ENCODE measurements at regions not wholly inside any gene's neighbourhood (a gene's known extent, or its start where the extent isn't known, plus 50 kb on each side); places are given as distances from the start of the nearest gene placed in this dataset.

DNA sequence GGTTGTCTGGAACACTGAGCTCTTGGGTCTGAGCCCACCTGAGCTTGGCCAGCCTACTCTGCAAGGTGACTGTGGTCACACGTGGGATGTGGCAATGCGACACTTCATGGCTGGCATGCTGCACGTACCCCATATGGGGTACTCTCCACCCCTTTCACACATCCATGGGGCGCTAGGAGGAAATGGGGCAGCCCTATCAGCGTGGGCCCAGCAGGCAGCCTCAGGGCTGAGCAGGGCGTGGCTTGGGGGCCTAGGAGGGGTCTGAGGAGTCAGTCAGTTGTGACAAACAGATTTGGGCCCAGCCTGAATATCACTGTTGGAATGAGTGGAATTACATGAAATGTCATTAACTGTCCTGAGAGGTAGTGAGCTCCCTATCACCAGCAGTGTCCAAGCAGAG lies 82.3 kb upstream of the LINGO1 start:
- no peak for DNase-seq (ENCODE audit: low spot score)
- no peak overlapping the region for H3K27ac ChIP-seq (ENCODE audit: extremely low read length, insufficient read depth, low read length)

More for the DNA sequence above, 82.3 kb upstream of the LINGO1 start:
- Histone ChIP-seq H3K4me1 (ENCODE audit: insufficient read depth, low read length) (no peaks in the 10 kb centered on the region), H3K9me3 (ENCODE audit: low read length) (no peaks in the 10 kb centered on the region), H3K4me3 (replicated peaks in 1 of 3; ENCODE audit: insufficient read depth in 1 of 3, low read depth in 2 of 3, low read length in 3 of 3) (no peak overlapping the region), H3K27me3 (ENCODE audit: control insufficient read depth in 1 of 2, insufficient read depth in 2 of 2, low read length in 2 of 2) (peaks cover 3 to 20% of the 10 kb centered on the region in 2 experiments; a peak in 3 of 5 replicates), H3K9ac (ENCODE audit: insufficient read depth, low read depth, low read length) (no peak overlapping the region), H4K20me1 (ENCODE audit: insufficient read depth, low read length) (peaks cover 4% of the 10 kb centered on the region; the same call in 1 of the 2 replicates), H3K36me3 (replicated peaks in 1 of 2; ENCODE audit: control insufficient read depth in 1 of 2, insufficient read depth in 2 of 2, low read length in 2 of 2) (no peaks in the 10 kb centered on the region), H3K79me2 (ENCODE audit: insufficient read depth, low read length) (no peaks in the 10 kb centered on the region), H2AFZ (ENCODE audit: low read length) (no peak overlapping the region), H3K4me2 (ENCODE audit: low read depth, low read length) (no peak overlapping the region)
- intact Hi-C loops (cut with micrococcal nuclease; ENCODE audit: unreplicated experiment) = no loop called here
- in situ Hi-C loops (cut with HindIII; ENCODE audit: extremely low pct_ligation_motif_present, low pct_unique_long_range_greater_than_20kb) = no loop called here
- 8% methylated on average over 5 of the region's 6 CpGs for WGBS (ENCODE audit: low lambda C conversion rate)
- ChIA-PET CTCF (ENCODE audit: low intra/inter-chr PET ratio, low total read pairs) (no interaction called here), POLR2A (no interaction called here)
- TF ChIP-seq ZNF256 (CRISPR knock-in tag; conservative IDR thresholded peaks at IDR 0.05) = no peak
- TF ChIP-seq ZSCAN21 (CRISPR knock-in tag; IDR thresholded peaks at IDR 0.05; ENCODE audit: borderline replicate concordance) = no peak
- no peak for TF ChIP-seq ZNF589 (CRISPR knock-in tag; conservative IDR thresholded peaks at IDR 0.05)
- TF ChIP-seq RELA (CRISPR knock-in tag; IDR thresholded peaks at IDR 0.05) = no peak
- no peak for TF ChIP-seq SMAD9 (CRISPR knock-in tag; IDR thresholded peaks at IDR 0.05)
- TF ChIP-seq, protein P1, sequence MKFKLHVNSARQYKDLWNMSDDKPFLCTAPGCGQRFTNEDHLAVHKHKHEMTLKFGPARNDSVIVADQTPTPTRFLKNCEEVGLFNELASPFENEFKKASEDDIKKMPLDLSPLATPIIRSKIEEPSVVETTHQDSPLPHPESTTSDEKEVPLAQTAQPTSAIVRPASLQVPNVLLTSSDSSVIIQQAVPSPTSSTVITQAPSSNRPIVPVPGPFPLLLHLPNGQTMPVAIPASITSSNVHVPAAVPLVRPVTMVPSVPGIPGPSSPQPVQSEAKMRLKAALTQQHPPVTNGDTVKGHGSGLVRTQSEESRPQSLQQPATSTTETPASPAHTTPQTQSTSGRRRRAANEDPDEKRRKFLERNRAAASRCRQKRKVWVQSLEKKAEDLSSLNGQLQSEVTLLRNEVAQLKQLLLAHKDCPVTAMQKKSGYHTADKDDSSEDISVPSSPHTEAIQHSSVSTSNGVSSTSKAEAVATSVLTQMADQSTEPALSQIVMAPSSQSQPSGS (CRISPR knock-in tag; IDR thresholded peaks at IDR 0.05) = no peak
- TF ChIP-seq, protein P2, sequence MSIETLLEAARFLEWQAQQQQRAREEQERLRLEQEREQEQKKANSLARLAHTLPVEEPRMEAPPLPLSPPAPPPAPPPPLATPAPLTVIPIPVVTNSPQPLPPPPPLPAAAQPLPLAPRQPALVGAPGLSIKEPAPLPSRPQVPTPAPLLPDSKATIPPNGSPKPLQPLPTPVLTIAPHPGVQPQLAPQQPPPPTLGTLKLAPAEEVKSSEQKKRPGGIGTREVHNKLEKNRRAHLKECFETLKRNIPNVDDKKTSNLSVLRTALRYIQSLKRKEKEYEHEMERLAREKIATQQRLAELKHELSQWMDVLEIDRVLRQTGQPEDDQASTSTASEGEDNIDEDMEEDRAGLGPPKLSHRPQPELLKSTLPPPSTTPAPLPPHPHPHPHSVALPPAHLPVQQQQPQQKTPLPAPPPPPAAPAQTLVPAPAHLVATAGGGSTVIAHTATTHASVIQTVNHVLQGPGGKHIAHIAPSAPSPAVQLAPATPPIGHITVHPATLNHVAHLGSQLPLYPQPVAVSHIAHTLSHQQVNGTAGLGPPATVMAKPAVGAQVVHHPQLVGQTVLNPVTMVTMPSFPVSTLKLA (IDR thresholded peaks at IDR 0.05) = no peak
- TF ChIP-seq, protein P3, sequence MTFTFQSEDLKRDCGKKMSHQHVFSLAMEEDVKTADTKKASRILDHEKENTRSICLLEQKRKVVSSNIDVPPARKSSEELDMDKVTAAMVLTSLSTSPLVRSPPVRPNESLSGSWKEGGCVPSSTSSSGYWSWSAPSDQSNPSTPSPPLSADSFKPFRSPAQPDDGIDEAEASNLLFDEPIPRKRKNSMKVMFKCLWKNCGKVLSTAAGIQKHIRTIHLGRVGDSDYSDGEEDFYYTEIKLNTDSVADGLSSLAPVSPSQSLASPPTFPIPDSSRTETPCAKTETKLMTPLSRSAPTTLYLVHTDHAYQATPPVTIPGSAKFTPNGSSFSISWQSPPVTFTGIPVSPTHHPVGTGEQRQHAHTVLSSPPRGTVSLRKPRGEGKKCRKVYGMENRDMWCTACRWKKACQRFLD (CRISPR knock-in tag; IDR thresholded peaks at IDR 0.05; ENCODE audit: borderline replicate concordance) = no peak
- TF ChIP-seq NFIB (CRISPR knock-in tag; IDR thresholded peaks at IDR 0.05; ENCODE audit: borderline replicate concordance) = no peak
- no peak for TF ChIP-seq ZNF607 (CRISPR knock-in tag; IDR thresholded peaks at IDR 0.05; ENCODE audit: borderline replicate concordance)
- ATAC-seq (no peak), FAIRE-seq (no peak)
- BruUV-seq (replicated peaks) = no TSS peak
